Liver (tissue), 3 donors: ENCODE measurements at regions not wholly inside any gene's neighbourhood (a gene's known extent, or its start where the extent isn't known, plus 50 kb on each side); places are given as distances from the start of the nearest gene placed in this dataset.

ENCODE experiments used
- CTCF ChIP-seq: fragments of 150-350 bp; IDR thresholded peaks from 2 replicates; pipeline ENCODE4 v1.5.1; 2017; ENCODE audit warnings: improper control_type of control experiment, low read depth, low read length; ENCODE audit not compliant: missing input control
- EGR1 ChIP-seq, 2 donors: IDR thresholded peaks; 2 replicates each; pipeline ENCODE4 v1.6.1; 2016 to 2018; ENCODE audit warnings: antibody characterized with exemption in 2 of 2, low read depth in 2 of 2
- JUND ChIP-seq, 2 donors: IDR thresholded peaks; 2 replicates each; pipeline ENCODE4 v1.6.1; 2016; ENCODE audit warnings: antibody characterized with exemption in 2 of 2
- MAX ChIP-seq: IDR thresholded peaks from 2 replicates; pipeline ENCODE4 v1.6.1; 2016; ENCODE audit warnings: antibody characterized with exemption
- RAD21 ChIP-seq, 2 donors: IDR thresholded peaks; 2 replicates each; pipeline ENCODE4 v1.6.1; 2016; ENCODE audit warnings: antibody characterized with exemption in 2 of 2, mild to moderate bottlenecking in 2 of 2
- TAF1 ChIP-seq: conservative IDR thresholded peaks from 2 replicates; pipeline ENCODE4 v1.6.1; 2016; ENCODE audit warnings: antibody characterized with exemption, mild to moderate bottlenecking
- YY1 ChIP-seq: IDR thresholded peaks from 2 replicates; pipeline ENCODE4 v1.6.1; 2016; ENCODE audit warnings: antibody characterized with exemption, mild to moderate bottlenecking
- TF ChIP-seq, protein P1 (sequence below): IDR thresholded peaks from 2 replicates; pipeline ENCODE4 v1.6.1; 2016; ENCODE audit warnings: antibody characterized with exemption
- TF ChIP-seq, protein P2 (sequence below): IDR thresholded peaks from 2 replicates; pipeline ENCODE4 v1.6.1; 2016; ENCODE audit warnings: antibody characterized with exemption
- TF ChIP-seq, protein P3 (sequence below): IDR thresholded peaks from 2 replicates; pipeline ENCODE4 v1.6.1; 2016; ENCODE audit warnings: antibody characterized with exemption, mild to moderate bottlenecking
- donor health status: healthy.
- donor health status: healthy.

DNA sequence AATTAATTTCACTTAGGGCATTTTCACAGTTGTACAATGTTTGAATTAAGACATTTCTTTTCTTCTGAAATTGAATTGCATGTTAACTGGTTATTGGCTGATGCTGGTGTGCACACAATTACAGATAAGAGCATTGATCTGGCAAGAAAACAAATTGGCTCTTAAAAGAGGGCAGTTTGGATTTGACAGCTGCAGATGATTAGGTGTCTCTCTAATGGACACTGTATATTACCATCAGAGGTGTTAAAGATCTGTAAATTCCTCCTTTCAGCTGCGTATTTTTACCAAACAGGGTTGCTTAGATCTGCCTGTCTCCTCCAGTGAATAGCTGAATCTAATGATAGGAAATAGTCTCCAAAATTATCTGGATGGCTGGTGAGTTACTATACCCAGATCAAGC lies 198.5 kb downstream of the BLID start:
- no peak for TF ChIP-seq YY1
- TF ChIP-seq, protein P1, sequence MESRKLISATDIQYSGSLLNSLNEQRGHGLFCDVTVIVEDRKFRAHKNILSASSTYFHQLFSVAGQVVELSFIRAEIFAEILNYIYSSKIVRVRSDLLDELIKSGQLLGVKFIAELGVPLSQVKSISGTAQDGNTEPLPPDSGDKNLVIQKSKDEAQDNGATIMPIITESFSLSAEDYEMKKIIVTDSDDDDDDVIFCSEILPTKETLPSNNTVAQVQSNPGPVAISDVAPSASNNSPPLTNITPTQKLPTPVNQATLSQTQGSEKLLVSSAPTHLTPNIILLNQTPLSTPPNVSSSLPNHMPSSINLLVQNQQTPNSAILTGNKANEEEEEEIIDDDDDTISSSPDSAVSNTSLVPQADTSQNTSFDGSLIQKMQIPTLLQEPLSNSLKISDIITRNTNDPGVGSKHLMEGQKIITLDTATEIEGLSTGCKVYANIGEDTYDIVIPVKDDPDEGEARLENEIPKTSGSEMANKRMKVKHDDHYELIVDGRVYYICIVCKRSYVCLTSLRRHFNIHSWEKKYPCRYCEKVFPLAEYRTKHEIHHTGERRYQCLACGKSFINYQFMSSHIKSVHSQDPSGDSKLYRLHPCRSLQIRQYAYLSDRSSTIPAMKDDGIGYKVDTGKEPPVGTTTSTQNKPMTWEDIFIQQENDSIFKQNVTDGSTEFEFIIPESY: no peak
- no peak for TF ChIP-seq RAD21 (IDR thresholded peaks at IDR 0.05)
- no peak for TF ChIP-seq CTCF
- no peak for TF ChIP-seq EGR1 (IDR thresholded peaks at IDR 0.05; ENCODE audit: low read depth in 2 of 2)
- TF ChIP-seq, protein P2, sequence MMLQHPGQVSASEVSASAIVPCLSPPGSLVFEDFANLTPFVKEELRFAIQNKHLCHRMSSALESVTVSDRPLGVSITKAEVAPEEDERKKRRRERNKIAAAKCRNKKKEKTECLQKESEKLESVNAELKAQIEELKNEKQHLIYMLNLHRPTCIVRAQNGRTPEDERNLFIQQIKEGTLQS: no peak
- TF ChIP-seq MAX: no peak
- TF ChIP-seq JUND (IDR thresholded peaks at IDR 0.05): no peak
- no peak for TF ChIP-seq TAF1
- TF ChIP-seq, protein P3, sequence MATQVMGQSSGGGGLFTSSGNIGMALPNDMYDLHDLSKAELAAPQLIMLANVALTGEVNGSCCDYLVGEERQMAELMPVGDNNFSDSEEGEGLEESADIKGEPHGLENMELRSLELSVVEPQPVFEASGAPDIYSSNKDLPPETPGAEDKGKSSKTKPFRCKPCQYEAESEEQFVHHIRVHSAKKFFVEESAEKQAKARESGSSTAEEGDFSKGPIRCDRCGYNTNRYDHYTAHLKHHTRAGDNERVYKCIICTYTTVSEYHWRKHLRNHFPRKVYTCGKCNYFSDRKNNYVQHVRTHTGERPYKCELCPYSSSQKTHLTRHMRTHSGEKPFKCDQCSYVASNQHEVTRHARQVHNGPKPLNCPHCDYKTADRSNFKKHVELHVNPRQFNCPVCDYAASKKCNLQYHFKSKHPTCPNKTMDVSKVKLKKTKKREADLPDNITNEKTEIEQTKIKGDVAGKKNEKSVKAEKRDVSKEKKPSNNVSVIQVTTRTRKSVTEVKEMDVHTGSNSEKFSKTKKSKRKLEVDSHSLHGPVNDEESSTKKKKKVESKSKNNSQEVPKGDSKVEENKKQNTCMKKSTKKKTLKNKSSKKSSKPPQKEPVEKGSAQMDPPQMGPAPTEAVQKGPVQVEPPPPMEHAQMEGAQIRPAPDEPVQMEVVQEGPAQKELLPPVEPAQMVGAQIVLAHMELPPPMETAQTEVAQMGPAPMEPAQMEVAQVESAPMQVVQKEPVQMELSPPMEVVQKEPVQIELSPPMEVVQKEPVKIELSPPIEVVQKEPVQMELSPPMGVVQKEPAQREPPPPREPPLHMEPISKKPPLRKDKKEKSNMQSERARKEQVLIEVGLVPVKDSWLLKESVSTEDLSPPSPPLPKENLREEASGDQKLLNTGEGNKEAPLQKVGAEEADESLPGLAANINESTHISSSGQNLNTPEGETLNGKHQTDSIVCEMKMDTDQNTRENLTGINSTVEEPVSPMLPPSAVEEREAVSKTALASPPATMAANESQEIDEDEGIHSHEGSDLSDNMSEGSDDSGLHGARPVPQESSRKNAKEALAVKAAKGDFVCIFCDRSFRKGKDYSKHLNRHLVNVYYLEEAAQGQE: no peak
